ENCODE measurements at regions not wholly inside any gene's neighbourhood (a gene's known extent, or its start where the extent isn't known, plus 50 kb on each side); places are given as distances from the start of the nearest gene placed in this dataset.
A peak's percentile ranks its signal among the peaks of the same experiment; 100 is the strongest.

- Histone ChIP-seq H3K36me3 (ENCODE audit: low read depth, missing control alignments) (no peaks in the 10 kb centered on the region), H3K27me3 (no peaks in the 10 kb centered on the region), H3K4me1 (no peaks in the 10 kb centered on the region), H3K4me3 (no peak overlapping the region), H3K9me3 (no peaks in the 10 kb centered on the region), H3K27ac (no peak overlapping the region)
- peak; percentile 71 for DNase-seq
- intact Hi-C loops (cut with DNase I; ENCODE audit: low total_unique reads) = no loop called here
- TF ChIP-seq POLR2A (IDR thresholded peaks at IDR 0.05) = no peak
- TF ChIP-seq CTCF (IDR thresholded peaks at IDR 0.05) = peak; percentile 54 to 62 (median 60)
- 37 to 43% methylated on average over 6 of the region's 6 CpGs for WGBS, 2 donors
These were observed 62.8 kb upstream of the NEUROD1 start for GRCh38 chr2:181742922-181743722.

GRCh38 chr2:181743723-181744031, 63.4 kb upstream of the NEUROD1 start:
- DNase-seq = no peak
- no peak overlapping the region for H3K4me3 ChIP-seq
- no peaks in the 10 kb centered on the region for H3K4me1 ChIP-seq
- no peaks in the 10 kb centered on the region for H3K27me3 ChIP-seq
- H3K36me3 ChIP-seq (ENCODE audit: low read depth, missing control alignments) = no peaks in the 10 kb centered on the region
- H3K9me3 ChIP-seq = no peaks in the 10 kb centered on the region
- no peak for TF ChIP-seq CTCF (IDR thresholded peaks at IDR 0.05)
- no peak for TF ChIP-seq POLR2A (IDR thresholded peaks at IDR 0.05)
- 79 to 91% methylated on average over 2 of the region's 2 CpGs for whole genome bisulfite sequencing, 2 donors
- no peak overlapping the region for H3K27ac ChIP-seq
- intact Hi-C loops (cut with DNase I; ENCODE audit: low total_unique reads) = no loop called here

- Histone ChIP-seq H3K27ac (no peak overlapping the region), H3K4me3 (no peak overlapping the region), H3K36me3 (ENCODE audit: low read depth, missing control alignments) (no peaks in the 10 kb centered on the region), H3K4me1 (no peaks in the 10 kb centered on the region), H3K27me3 (no peaks in the 10 kb centered on the region), H3K9me3 (no peaks in the 10 kb centered on the region)
- TF ChIP-seq POLR2A (IDR thresholded peaks at IDR 0.05) (no peak), CTCF (IDR thresholded peaks at IDR 0.05) (no peak)
- no peak for DNase-seq
- 96 to 97% methylated on average over 3 of the region's 3 CpGs for WGBS, 2 donors
- intact Hi-C loops (cut with DNase I; ENCODE audit: low total_unique reads) = no loop called here
These were observed 65.7 kb upstream of the NEUROD1 start for GRCh38 chr2:181745796-181746540.

- no peak overlapping the region for H3K4me3 ChIP-seq
- no peak overlapping the region for H3K27ac ChIP-seq
- H3K36me3 ChIP-seq (ENCODE audit: low read depth, missing control alignments) = no peaks in the 10 kb centered on the region
- intact Hi-C loops (cut with DNase I; ENCODE audit: low total_unique reads) = no loop called here
- peaks cover 6% of the 10 kb centered on the region for H3K4me1 ChIP-seq
- no peaks in the 10 kb centered on the region for H3K27me3 ChIP-seq
- DNase-seq = no peak
- WGBS, 2 donors = 91 to 96% methylated on average over 2 of the region's 2 CpGs
- no peaks in the 10 kb centered on the region for H3K9me3 ChIP-seq
- TF ChIP-seq POLR2A (IDR thresholded peaks at IDR 0.05) (no peak), CTCF (IDR thresholded peaks at IDR 0.05) (no peak)
These were observed 66.5 kb upstream of the NEUROD1 start for GRCh38 chr2:181746844-181747243.
